AG09309 (cell line): ENCODE measurements at regions not wholly inside any gene's neighbourhood (a gene's known extent, or its start where the extent isn't known, plus 50 kb on each side); places are given as distances from the start of the nearest gene placed in this dataset.

Experiments
- DNase-seq: peaks from one replicate; pipeline ENCODE4 v3.0.0-alpha.2; 2010; ENCODE audit warnings: low read depth
- H3K4me3 ChIP-seq: 2 replicates; pipeline ENCODE4 v1.5.1; 2011; ENCODE audit warnings: mild to moderate bottlenecking, low read depth, low read length, moderate library complexity; ENCODE audit not compliant: control insufficient read depth
- CTCF ChIP-seq: IDR thresholded peaks from 2 replicates; pipeline ENCODE4 v1.5.1; 2011; ENCODE audit warnings: mild to moderate bottlenecking, low read depth, low read length, inconsistent platforms; ENCODE audit not compliant: insufficient read depth, control insufficient read depth; ENCODE audit errors: missing control alignments

DNA sequence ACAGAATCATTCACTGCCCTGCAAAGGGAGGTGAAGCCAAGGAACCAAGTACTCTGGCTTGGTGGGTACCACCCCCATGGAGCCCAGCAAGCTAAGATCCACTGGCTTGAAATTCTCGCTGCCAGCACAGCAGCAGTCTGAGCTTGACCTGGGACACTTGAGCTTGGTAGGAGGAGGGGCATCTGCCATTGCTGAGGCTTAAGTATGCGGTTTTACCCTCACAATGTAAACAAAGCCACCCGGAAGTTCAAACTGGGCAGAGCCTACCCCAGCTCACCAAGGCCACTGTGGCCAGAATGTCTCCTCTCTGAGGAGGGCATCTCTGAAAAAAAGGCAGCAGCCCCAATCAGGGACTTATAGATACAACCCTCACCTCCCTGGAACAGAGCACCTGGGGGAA lies 1050.0 kb upstream of the GHITM start:
- no peak for TF ChIP-seq CTCF
- no peak overlapping the region for H3K4me3 ChIP-seq
- no peak for DNase-seq

DNA sequence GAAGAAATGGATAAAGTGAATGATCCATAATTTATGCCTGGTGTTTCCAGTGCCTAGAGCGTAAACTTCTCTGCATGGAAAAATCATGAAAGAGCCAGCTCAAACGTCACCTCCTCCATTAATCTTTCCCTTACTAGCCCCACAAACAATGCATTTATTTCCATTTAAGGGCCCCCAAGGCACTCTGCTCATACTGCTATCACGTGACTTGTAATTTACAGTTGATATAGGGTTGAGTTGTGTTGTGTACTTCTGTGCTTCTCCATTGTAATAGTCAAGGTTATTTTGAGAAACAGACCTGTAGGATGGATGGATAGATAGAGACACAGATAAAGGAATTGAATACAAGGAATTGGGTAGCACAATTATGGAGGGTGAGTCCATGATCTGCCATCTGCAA lies 1034.7 kb upstream of the GHITM start:
- no peak for TF ChIP-seq CTCF
- no peak for DNase-seq
- H3K4me3 ChIP-seq, result no peak overlapping the region

DNA sequence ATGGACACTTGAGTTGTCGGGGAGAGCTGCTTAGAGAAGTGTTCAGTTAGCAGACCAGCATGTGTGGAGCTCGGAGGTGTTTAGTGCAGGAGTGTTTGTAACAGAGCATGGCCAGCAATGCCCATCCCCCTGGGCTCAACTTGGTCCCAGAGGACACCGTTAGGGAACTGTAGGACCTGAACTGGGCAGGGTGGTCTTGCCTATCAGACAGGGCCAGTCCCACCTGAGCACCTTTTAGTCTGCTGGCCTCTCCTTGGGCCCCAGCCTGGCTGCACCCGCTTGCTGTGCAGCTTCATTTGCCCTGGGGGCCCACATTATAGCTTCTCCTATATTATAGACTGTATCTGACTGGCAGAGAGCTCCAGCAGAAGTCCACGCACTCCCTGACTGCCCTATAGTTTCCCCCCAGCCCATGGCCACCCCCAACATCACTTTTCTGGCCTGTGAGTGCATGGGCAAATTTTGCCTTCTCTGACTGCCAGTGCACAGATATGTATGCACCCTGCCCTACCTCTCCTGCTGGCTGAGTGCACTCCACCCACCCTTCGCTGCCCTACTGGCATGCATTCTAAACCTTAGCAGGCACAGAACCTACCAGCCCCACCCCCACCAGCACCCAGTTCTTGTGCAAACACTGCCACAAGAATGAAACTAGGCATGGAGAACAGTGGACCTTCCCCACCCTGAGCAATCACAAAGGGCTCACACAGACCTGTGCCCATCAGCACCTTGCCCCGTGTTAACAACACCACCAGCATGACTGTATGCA lies 1030.6 kb upstream of the GHITM start:
- DNase-seq, result no peak
- TF ChIP-seq CTCF, result no peak
- H3K4me3 ChIP-seq, result no peak overlapping the region

- H3K4me3 ChIP-seq, result no peak overlapping the region
- TF ChIP-seq CTCF, result no peak
- no peak for DNase-seq
Observed at GRCh38 chr10:83119346-83119745, 1020.0 kb upstream of the GHITM start.

DNA sequence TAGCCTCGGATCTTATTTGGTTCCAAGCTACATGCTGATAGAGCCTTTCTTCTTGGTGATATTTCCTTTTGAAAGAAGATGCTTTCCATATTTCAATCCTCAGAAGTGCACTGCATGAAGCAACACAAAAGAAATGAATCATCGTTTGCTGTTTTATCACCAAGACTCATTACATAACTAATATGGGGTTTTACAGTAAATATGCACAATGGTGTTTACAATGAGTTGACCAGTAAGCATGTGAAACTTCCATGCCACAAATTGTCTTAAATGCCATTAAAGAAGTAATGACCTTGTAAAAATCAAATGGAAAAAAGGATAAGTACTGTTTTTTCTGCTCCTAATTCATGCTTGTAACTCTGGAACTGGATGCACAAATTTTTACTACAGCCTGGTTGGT lies 1017.0 kb upstream of the GHITM start:
- no peak for TF ChIP-seq CTCF
- no peak overlapping the region for H3K4me3 ChIP-seq
- peak; percentile 63 for DNase-seq

DNA sequence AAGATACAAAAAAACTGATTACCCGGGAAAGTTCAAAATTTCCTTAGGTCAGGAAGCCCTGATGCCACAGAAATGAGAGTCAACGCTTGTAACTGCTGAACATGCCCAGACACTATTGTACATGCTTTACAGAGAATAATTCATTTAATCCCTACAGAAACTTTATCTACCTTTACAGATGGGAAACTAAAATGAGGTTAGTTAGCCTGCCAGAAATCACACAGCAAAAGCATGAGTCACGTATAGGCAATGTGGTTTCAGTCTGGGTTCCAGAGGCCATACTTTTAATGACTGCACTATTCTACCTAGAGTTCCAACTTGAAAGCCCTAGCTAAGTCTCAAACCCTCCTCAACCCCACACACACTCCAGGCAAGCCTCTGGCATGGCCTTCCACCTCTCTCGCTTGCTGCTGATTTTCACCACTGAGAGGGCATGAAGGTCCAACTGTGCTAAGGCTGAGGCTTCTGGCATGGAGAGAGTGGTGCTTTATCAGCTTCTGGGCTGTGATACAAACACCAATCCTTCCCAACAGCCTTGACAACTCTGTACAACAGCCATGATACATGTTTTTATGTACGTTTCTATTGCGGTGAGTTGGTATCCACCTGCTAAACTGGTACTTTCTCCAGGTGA lies 1011.2 kb upstream of the GHITM start:
- no peak for TF ChIP-seq CTCF
- no peak for DNase-seq
- H3K4me3 ChIP-seq, result no peak overlapping the region

DNA sequence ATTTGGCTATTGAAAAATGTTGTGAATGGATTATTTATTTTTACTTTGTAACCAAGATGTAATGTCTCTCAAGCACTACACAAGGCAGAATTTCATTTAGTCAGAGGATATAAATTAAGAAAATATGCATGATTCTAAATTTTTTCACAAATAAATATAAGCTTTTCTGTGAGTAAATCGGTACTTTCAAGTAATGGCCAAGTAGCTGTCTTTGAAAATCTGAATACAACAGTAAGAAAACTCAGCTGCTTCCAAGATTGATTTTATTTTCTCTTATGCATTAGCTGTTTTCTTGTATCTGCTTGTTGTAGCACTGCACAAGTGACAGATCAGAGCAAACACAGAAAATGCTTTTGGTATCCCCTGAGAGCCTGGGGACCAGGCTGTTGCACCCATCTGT lies 998.5 kb upstream of the GHITM start:
- H3K4me3 ChIP-seq, result no peak overlapping the region
- TF ChIP-seq CTCF, result no peak
- DNase-seq, result no peak
